ENCODE measurements at regions not wholly inside any gene's neighbourhood (a gene's known extent, or its start where the extent isn't known, plus 50 kb on each side); places are given as distances from the start of the nearest gene placed in this dataset.

- no peak overlapping the region for H3K4me3 ChIP-seq (ENCODE audit: low read length)
- Mint-ChIP-seq H3K4me1 (ENCODE audit: low read depth) (no peaks in the 10 kb centered on the region), H3K9me3 (no peaks in the 10 kb centered on the region), H3K27me3 (peaks cover 75% of the 10 kb centered on the region), H3K4me3 (no peak overlapping the region), H3K36me3 (ENCODE audit: low read depth) (no peaks in the 10 kb centered on the region), H3K27ac (no peak overlapping the region)
- intact Hi-C loops (cut with DNase I, micrococcal nuclease) = loop anchor here in 1 of 2 experiments (10.0 kb wide), 1 partner anchor 421 kb away; no protein-coding TSS in a partner anchor
- TF ChIP-seq, protein P1, sequence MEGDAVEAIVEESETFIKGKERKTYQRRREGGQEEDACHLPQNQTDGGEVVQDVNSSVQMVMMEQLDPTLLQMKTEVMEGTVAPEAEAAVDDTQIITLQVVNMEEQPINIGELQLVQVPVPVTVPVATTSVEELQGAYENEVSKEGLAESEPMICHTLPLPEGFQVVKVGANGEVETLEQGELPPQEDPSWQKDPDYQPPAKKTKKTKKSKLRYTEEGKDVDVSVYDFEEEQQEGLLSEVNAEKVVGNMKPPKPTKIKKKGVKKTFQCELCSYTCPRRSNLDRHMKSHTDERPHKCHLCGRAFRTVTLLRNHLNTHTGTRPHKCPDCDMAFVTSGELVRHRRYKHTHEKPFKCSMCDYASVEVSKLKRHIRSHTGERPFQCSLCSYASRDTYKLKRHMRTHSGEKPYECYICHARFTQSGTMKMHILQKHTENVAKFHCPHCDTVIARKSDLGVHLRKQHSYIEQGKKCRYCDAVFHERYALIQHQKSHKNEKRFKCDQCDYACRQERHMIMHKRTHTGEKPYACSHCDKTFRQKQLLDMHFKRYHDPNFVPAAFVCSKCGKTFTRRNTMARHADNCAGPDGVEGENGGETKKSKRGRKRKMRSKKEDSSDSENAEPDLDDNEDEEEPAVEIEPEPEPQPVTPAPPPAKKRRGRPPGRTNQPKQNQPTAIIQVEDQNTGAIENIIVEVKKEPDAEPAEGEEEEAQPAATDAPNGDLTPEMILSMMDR (IDR thresholded peaks at IDR 0.05) = no peak
- H3K4me1 ChIP-seq (ENCODE audit: insufficient read depth, low read length) = no peaks in the 10 kb centered on the region
- no peaks in the 10 kb centered on the region for H3K36me3 ChIP-seq (ENCODE audit: insufficient read depth, low read length)
- no peak overlapping the region for H3K27ac ChIP-seq (ENCODE audit: low read depth in 1 of 2, low read length in 2 of 2)
- H3K27me3 ChIP-seq (ENCODE audit: control insufficient read depth in 1 of 2, insufficient read depth in 2 of 2, low read length in 2 of 2) = peaks cover 18 to 27% of the 10 kb centered on the region in 2 experiments
- no peak for ATAC-seq (ENCODE audit: poor library complexity)
- peaks cover 0 to 9% of the 10 kb centered on the region in 2 experiments for H3K9me3 ChIP-seq (ENCODE audit: control insufficient read depth in 1 of 2, insufficient read depth in 1 of 2, low read length in 2 of 2)
- ChIA-PET CTCF (no interaction called here), POLR2A (no interaction called here)
- no peak for DNase-seq
These were observed 290.6 kb downstream of the BMP7 start for GRCh38 chr20:56975838-56976237.

DNA sequence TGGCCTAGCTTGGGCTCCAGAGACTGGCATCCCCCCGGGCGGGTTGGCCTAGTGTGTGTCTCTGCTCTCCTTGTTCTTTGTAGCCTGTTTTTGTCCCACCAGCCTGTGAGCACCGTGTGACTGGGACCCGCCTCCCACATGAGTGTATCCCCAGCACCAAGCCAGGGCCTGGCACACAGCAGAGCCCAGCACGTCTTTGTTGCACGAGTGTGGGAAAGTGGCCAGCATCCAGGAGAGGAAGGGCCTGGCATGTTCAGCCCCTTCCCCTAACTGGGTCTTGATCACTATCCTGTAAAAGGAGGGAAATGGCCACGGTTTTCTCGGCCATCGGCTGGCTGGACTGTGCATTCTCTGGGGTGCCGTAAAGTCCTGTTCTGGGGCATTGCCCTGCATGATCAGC, 290.1 kb downstream of the BMP7 start:
- ChIA-PET CTCF (no interaction called here), POLR2A (no interaction called here)
- Mint-ChIP-seq H3K4me1 (ENCODE audit: low read depth) (no peaks in the 10 kb centered on the region), H3K27ac (no peak overlapping the region), H3K4me3 (no peak overlapping the region), H3K9me3 (no peaks in the 10 kb centered on the region), H3K27me3 (peaks cover 74% of the 10 kb centered on the region), H3K36me3 (ENCODE audit: low read depth) (no peaks in the 10 kb centered on the region)
- H3K36me3 ChIP-seq (ENCODE audit: insufficient read depth, low read length) = no peaks in the 10 kb centered on the region
- no peak overlapping the region for H3K4me3 ChIP-seq (ENCODE audit: low read length)
- intact Hi-C loops (cut with DNase I, micrococcal nuclease) = loop anchor here in 1 of 2 experiments (10.0 kb wide), 1 partner anchor 422 kb away; no protein-coding TSS in a partner anchor
- no peak overlapping the region for H3K27ac ChIP-seq (ENCODE audit: low read depth in 1 of 2, low read length in 2 of 2)
- TF ChIP-seq, protein P1 (IDR thresholded peaks at IDR 0.05) = no peak
- ATAC-seq (ENCODE audit: poor library complexity) (no peak), DNase-seq (no peak)
- H3K4me1 ChIP-seq (ENCODE audit: insufficient read depth, low read length) = no peaks in the 10 kb centered on the region
- H3K9me3 ChIP-seq (ENCODE audit: control insufficient read depth in 1 of 2, insufficient read depth in 1 of 2, low read length in 2 of 2) = peaks cover 0 to 9% of the 10 kb centered on the region in 2 experiments
- H3K27me3 ChIP-seq (ENCODE audit: control insufficient read depth in 1 of 2, insufficient read depth in 2 of 2, low read length in 2 of 2) = peaks cover 15 to 27% of the 10 kb centered on the region in 2 experiments

DNA sequence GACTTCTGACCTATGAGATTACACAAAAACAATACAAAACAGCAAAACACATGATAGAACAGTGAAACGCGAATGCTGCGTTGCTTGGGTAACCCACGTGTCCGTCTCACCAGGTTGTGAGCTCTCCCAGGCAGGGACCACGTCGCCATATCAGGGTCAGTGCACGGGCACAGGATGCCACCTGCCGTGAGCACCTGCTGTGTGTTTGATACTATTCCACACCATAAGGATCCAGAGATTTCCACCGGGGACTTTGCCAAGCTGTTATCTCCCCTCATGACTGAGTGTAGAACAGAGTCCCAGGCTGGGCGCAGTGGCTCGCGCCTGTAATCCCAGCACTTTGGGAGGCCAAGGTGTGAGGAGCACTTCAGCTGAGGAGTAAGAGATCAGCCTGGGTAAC, 288.0 kb downstream of the BMP7 start:
- H3K27me3 Mint-ChIP-seq = peaks cover 65% of the 10 kb centered on the region
- Histone ChIP-seq H3K9me3 (ENCODE audit: control insufficient read depth in 1 of 2, insufficient read depth in 1 of 2, low read length in 2 of 2) (peaks cover 6 to 9% of the 10 kb centered on the region in 2 experiments), H3K4me1 (ENCODE audit: insufficient read depth, low read length) (no peaks in the 10 kb centered on the region), H3K36me3 (ENCODE audit: insufficient read depth, low read length) (no peaks in the 10 kb centered on the region), H3K27ac (ENCODE audit: low read depth in 1 of 2, low read length in 2 of 2) (no peak overlapping the region), H3K4me3 (ENCODE audit: low read length) (no peak overlapping the region), H3K27me3 (ENCODE audit: control insufficient read depth in 1 of 2, insufficient read depth in 2 of 2, low read length in 2 of 2) (peaks cover 7 to 20% of the 10 kb centered on the region in 2 experiments)
- CTCF ChIA-PET = no interaction called here
- no peaks in the 10 kb centered on the region for H3K36me3 Mint-ChIP-seq (ENCODE audit: low read depth)
- H3K9me3 Mint-ChIP-seq = no peaks in the 10 kb centered on the region
- intact Hi-C loops (cut with DNase I, micrococcal nuclease) = loop anchor here in 1 of 2 experiments (10.0 kb wide), 1 partner anchor 424 kb away; no protein-coding TSS in a partner anchor
- ATAC-seq (ENCODE audit: poor library complexity) = no peak
- H3K4me1 Mint-ChIP-seq (ENCODE audit: low read depth) = no peaks in the 10 kb centered on the region
- no peak overlapping the region for H3K4me3 Mint-ChIP-seq
- TF ChIP-seq, protein P1 (IDR thresholded peaks at IDR 0.05) = no peak
- DNase-seq = no peak
- H3K27ac Mint-ChIP-seq = no peak overlapping the region
- POLR2A ChIA-PET = no interaction called here

Measured in CD4-positive, alpha-beta T cell (primary cell).